Stimulated activated CD4-positive, alpha-beta T cell treated with anti-CD3 and anti-CD28 coated beads, Interleukin-12 subunit alpha, Interleukin-12 subunit beta, amount 100 ng/mL, for 48 hours (primary cell): ENCODE measurements at regions not wholly inside any gene's neighbourhood (a gene's known extent, or its start where the extent isn't known, plus 50 kb on each side); places are given as distances from the start of the nearest gene placed in this dataset.

Source experiments
- DNase-seq, 3 donors: peaks; one replicate each; pipeline ENCODE4 v3.0.0-alpha.2; 2020; ENCODE audit warnings: low read depth in 2 of 3, low spot score in 1 of 3

GRCh38 chr3:31048143-31048542 lies 153.7 kb upstream of the GADL1 start:
- no peak for DNase-seq

GRCh38 chr3:31050296-31050695 lies 155.8 kb upstream of the GADL1 start:
- no peak for DNase-seq

GRCh38 chr3:31051226-31051625 lies 156.8 kb upstream of the GADL1 start:
- no peak for DNase-seq

GRCh38 chr3:31053299-31053698 lies 158.8 kb upstream of the GADL1 start:
- no peak for DNase-seq

- DNase-seq: no peak
These were observed 159.6 kb upstream of the GADL1 start for GRCh38 chr3:31054032-31054431.

- no peak for DNase-seq
These were observed 161.3 kb upstream of the GADL1 start for GRCh38 chr3:31055757-31056156.

GRCh38 chr3:31057891-31058290 lies 163.4 kb upstream of the GADL1 start:
- DNase-seq: no peak

- no peak for DNase-seq
These were observed 169.6 kb upstream of the GADL1 start for GRCh38 chr3:31064021-31064420.

GRCh38 chr3:31065765-31066164 lies 171.3 kb upstream of the GADL1 start:
- DNase-seq: no peak

- DNase-seq: no peak
These were observed 172.5 kb upstream of the GADL1 start for GRCh38 chr3:31067004-31067403.

- DNase-seq: no peak
These were observed 181.0 kb upstream of the GADL1 start for GRCh38 chr3:31075471-31075870.

GRCh38 chr3:31075876-31076275 lies 181.4 kb upstream of the GADL1 start:
- no peak for DNase-seq

- DNase-seq: peak; percentile 21 to 42 (median 40)
These were observed 182.7 kb upstream of the GADL1 start for GRCh38 chr3:31077021-31077601.

- no peak for DNase-seq
These were observed 183.4 kb upstream of the GADL1 start for GRCh38 chr3:31077826-31078225.

- no peak for DNase-seq
These were observed 185.2 kb upstream of the GADL1 start for GRCh38 chr3:31079689-31080088.

- no peak for DNase-seq
These were observed 186.7 kb upstream of the GADL1 start for GRCh38 chr3:31081018-31081662.

- no peak for DNase-seq
These were observed 191.7 kb upstream of the GADL1 start for GRCh38 chr3:31086148-31086547.

- DNase-seq: no peak
These were observed 192.2 kb upstream of the GADL1 start for GRCh38 chr3:31086698-31087097.

- no peak for DNase-seq
These were observed 197.3 kb upstream of the GADL1 start for GRCh38 chr3:31091748-31092147.

- no peak for DNase-seq
These were observed 198.5 kb upstream of the GADL1 start for GRCh38 chr3:31092748-31093589.

- DNase-seq: no peak
These were observed 199.1 kb upstream of the GADL1 start for GRCh38 chr3:31093606-31094005.

GRCh38 chr3:31094048-31094447 lies 199.6 kb upstream of the GADL1 start:
- DNase-seq: no peak
